ENCODE measurements at regions not wholly inside any gene's neighbourhood (a gene's known extent, or its start where the extent isn't known, plus 50 kb on each side); places are given as distances from the start of the nearest gene placed in this dataset.

DNA sequence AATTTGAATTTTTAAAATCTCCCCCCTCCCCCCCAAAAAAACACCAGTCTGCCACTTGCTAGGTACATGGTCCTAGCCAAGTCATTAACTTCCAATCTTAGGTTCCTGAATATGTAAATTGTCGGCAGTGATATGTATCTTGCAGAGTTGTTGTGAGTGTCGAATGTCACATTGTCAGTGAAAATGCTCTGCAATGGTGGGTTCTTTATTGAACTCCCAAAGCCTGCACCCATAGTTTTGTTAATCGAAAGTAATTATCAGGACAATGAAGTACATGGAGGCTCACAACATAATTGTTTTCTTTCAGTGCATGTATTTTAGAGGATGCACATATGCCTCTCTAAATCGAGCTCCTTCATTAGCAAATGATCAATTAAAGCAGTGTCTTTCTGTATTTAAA is 185.6 kb upstream of the S100G start:
- ATAC-seq (replicated peaks in 1 of 4): no peak
- WGBS (ENCODE audit: insufficient coverage): no CpG with 5 or more reads among the region's 4 CpGs
- CTCF ChIA-PET: interaction anchor here in 1 of 2 donors (1.0 kb wide), 1 partner anchor 28 kb away, joined by 4 read pairs; no protein-coding TSS in a partner anchor

DNA sequence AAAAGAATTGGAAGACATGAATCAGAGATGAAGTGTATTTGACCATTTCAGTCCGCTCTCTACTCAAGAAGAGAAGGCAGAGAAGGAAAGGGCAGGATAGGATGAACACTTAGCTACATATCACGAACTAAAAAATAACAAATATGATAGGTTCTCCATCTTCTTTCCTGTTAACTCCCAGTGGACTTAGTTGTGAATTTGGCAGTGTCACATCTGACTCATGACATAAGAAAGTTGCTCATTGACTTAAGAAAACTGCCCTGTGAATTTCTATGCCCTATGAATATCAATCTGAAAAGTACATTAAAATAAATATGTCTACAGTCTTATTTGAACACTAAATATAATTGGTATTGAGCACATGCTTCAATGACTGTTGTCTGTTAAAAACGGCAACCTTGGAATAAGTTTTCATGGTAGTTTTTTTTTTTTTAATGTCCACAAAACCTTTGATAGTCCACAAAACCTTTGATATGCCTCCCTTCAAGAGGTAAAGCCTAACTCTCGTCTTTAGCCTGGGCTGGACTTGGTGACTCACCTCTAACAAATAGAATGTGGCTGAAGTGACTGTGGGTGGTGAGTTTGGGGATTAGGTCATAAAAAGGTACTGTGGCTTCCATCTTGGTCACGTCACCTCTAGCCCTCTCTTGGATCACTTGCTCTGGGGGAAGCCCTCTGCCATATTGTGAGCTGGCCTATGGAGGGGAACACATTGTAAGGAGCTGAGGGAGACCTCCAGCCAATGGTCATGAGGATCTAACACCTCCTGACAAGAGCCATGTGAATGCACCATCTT is 184.7 kb upstream of the S100G start:
- Histone ChIP-seq H3K27ac (ENCODE audit: low read length) (no peak overlapping the region), H3K9me3 (no peaks in the 10 kb centered on the region), H3K27me3 (replicated peaks in 1 of 2; ENCODE audit: control insufficient read depth in 2 of 2, extremely low read depth in 1 of 2, insufficient read depth in 2 of 2, low read length in 1 of 2) (peaks cover 0 to 2% of the 10 kb centered on the region in 2 experiments), H3K4me1 (ENCODE audit: control insufficient read depth in 1 of 2, extremely low read depth in 1 of 2, insufficient read depth in 2 of 2, low read length in 2 of 2) (no peaks in the 10 kb centered on the region), H3K4me3 (ENCODE audit: control insufficient read depth in 1 of 2, extremely low read depth in 1 of 2, low read length in 1 of 2) (no peak overlapping the region), H3K36me3 (ENCODE audit: control insufficient read depth in 2 of 2, extremely low read depth in 1 of 2, insufficient read depth in 1 of 2, low read length in 1 of 2) (no peaks in the 10 kb centered on the region)
- Mint-ChIP-seq H3K4me3 (no peak overlapping the region), H3K27ac (no peak overlapping the region), H3K9me3 (no peaks in the 10 kb centered on the region), H3K4me1 (no peaks in the 10 kb centered on the region), H3K27me3 (peaks cover 0 to 22% of the 10 kb centered on the region in 2 donors), H3K36me3 (no peaks in the 10 kb centered on the region)
- WGBS (ENCODE audit: insufficient coverage): no CpG with 5 or more reads among the region's 5 CpGs
- ATAC-seq (replicated peaks in 1 of 4) (no peak), DNase-seq (no peak)
- POLR2A ChIA-PET: no interaction called here
- CTCF ChIA-PET: interaction anchor here in 1 of 2 donors (1.0 kb wide), 1 partner anchor 29 kb away, joined by 4 read pairs; no protein-coding TSS in a partner anchor

More for the DNA sequence above, 185.6 kb upstream of the S100G start:
- Histone ChIP-seq H3K27me3 (replicated peaks in 1 of 2; ENCODE audit: control insufficient read depth in 2 of 2, extremely low read depth in 1 of 2, insufficient read depth in 2 of 2, low read length in 1 of 2) (no peaks in the 10 kb centered on the region), H3K4me3 (ENCODE audit: control insufficient read depth in 1 of 2, extremely low read depth in 1 of 2, low read length in 1 of 2) (no peak overlapping the region), H3K36me3 (ENCODE audit: control insufficient read depth in 2 of 2, extremely low read depth in 1 of 2, insufficient read depth in 1 of 2, low read length in 1 of 2) (no peaks in the 10 kb centered on the region), H3K27ac (ENCODE audit: low read length) (no peak overlapping the region), H3K4me1 (ENCODE audit: control insufficient read depth in 1 of 2, extremely low read depth in 1 of 2, insufficient read depth in 2 of 2, low read length in 2 of 2) (no peaks in the 10 kb centered on the region), H3K9me3 (no peaks in the 10 kb centered on the region)
- no peak for DNase-seq
- Mint-ChIP-seq H3K4me1 (no peaks in the 10 kb centered on the region), H3K36me3 (no peaks in the 10 kb centered on the region), H3K27ac (no peak overlapping the region), H3K27me3 (peaks cover 0 to 22% of the 10 kb centered on the region in 2 donors), H3K4me3 (no peak overlapping the region), H3K9me3 (no peaks in the 10 kb centered on the region)
- POLR2A ChIA-PET: interaction anchor here in 1 of 2 donors (0.6 kb wide), 1 partner anchor 16 kb away, joined by 3 read pairs; no protein-coding TSS in a partner anchor

- H3K27ac ChIP-seq (ENCODE audit: low read length): no peak overlapping the region
- no peaks in the 10 kb centered on the region for H3K36me3 Mint-ChIP-seq
- no peaks in the 10 kb centered on the region for H3K4me1 ChIP-seq (ENCODE audit: control insufficient read depth in 1 of 2, extremely low read depth in 1 of 2, insufficient read depth in 2 of 2, low read length in 2 of 2)
- peaks cover 0 to 2% of the 10 kb centered on the region in 2 experiments for H3K27me3 ChIP-seq (replicated peaks in 1 of 2; ENCODE audit: control insufficient read depth in 2 of 2, extremely low read depth in 1 of 2, insufficient read depth in 2 of 2, low read length in 1 of 2)
- H3K27ac Mint-ChIP-seq: no peak overlapping the region
- no peaks in the 10 kb centered on the region for H3K9me3 Mint-ChIP-seq
- ChIA-PET POLR2A (no interaction called here), CTCF (no interaction called here)
- peaks cover 0 to 5% (median 3%) of the 10 kb centered on the region in 3 donors for H3K4me1 Mint-ChIP-seq
- H3K36me3 ChIP-seq (ENCODE audit: control insufficient read depth in 2 of 2, extremely low read depth in 1 of 2, insufficient read depth in 1 of 2, low read length in 1 of 2): no peaks in the 10 kb centered on the region
- no peak for DNase-seq
- no peaks in the 10 kb centered on the region for H3K9me3 ChIP-seq
- no peak overlapping the region for H3K4me3 Mint-ChIP-seq
- WGBS (ENCODE audit: insufficient coverage): 80% methylated on average over 1 of the region's 7 CpGs
- H3K4me3 ChIP-seq (ENCODE audit: control insufficient read depth in 1 of 2, extremely low read depth in 1 of 2, low read length in 1 of 2): no peak overlapping the region
- no peak for ATAC-seq (replicated peaks in 1 of 4)
- H3K27me3 Mint-ChIP-seq: peaks cover 0 to 16% of the 10 kb centered on the region in 2 donors
These were observed 183.1 kb upstream of the S100G start for GRCh38 chrX:16466640-16467432.

DNA sequence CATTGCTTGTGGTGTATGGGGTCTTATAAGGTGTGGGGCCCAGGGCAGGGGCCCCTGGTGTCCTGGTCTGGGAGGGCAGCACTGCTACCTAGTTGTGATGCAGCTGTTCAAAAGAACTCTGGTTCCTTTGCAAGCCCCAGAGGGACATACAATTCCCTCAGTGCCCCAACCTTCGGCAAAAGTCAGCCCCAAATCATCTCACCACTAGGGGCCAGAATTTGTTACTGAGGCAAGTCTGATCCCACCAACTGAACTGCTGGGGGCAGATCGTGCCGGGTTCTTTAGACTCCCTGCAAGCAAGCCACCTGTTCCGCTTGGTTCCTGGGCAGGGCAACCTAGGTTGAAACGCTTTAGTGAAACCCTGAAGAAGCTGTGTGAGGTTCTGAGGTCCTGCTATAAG is 180.1 kb upstream of the S100G start:
- WGBS (ENCODE audit: insufficient coverage): no CpG with 5 or more reads among the region's 5 CpGs
- Mint-ChIP-seq H3K27me3 (peaks cover 0 to 20% of the 10 kb centered on the region in 2 donors), H3K4me1 (peaks cover 0 to 13% (median 4%) of the 10 kb centered on the region in 3 donors), H3K4me3 (no peak overlapping the region), H3K9me3 (no peaks in the 10 kb centered on the region), H3K36me3 (no peaks in the 10 kb centered on the region), H3K27ac (no peak overlapping the region)
- Histone ChIP-seq H3K4me3 (ENCODE audit: control insufficient read depth in 1 of 2, extremely low read depth in 1 of 2, low read length in 1 of 2) (no peak overlapping the region), H3K36me3 (ENCODE audit: control insufficient read depth in 2 of 2, extremely low read depth in 1 of 2, insufficient read depth in 1 of 2, low read length in 1 of 2) (no peaks in the 10 kb centered on the region), H3K9me3 (no peaks in the 10 kb centered on the region), H3K27me3 (replicated peaks in 1 of 2; ENCODE audit: control insufficient read depth in 2 of 2, extremely low read depth in 1 of 2, insufficient read depth in 2 of 2, low read length in 1 of 2) (peaks cover 0 to 2% of the 10 kb centered on the region in 2 experiments), H3K27ac (ENCODE audit: low read length) (no peak overlapping the region), H3K4me1 (ENCODE audit: control insufficient read depth in 1 of 2, extremely low read depth in 1 of 2, insufficient read depth in 2 of 2, low read length in 2 of 2) (no peaks in the 10 kb centered on the region)
- no peak for ATAC-seq (replicated peaks in 1 of 4)
- ChIA-PET CTCF (interaction anchor here in 1 of 2 donors (0.6 to 0.7 kb wide), 2 partner anchors 29 to 34 kb away, joined by 3 to 6 read pairs; no protein-coding TSS in a partner anchor), POLR2A (interaction anchor here in 1 of 2 donors (0.7 kb wide), 1 partner anchor 90 kb away, joined by 14 read pairs; no protein-coding TSS in a partner anchor)
- no peak for DNase-seq

DNA sequence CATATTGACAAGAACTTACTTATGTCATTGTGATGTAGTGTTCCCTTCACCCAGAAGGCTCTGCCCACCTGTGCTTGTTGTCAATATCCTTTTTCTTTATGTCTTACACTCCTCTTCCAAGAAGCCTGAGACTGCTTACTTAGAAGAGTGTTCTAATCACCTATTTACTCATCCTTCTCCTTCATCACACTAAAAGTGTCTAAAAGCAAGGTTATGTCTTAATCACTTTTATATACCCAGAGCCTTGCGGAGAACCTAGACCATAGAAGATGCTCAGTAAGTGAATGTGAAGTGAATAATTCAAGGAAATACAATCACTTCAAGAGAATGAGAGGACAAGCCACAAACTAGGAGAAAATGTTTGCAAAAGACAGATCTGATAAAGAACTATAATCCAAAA is 177.6 kb upstream of the S100G start:
- ATAC-seq (replicated peaks in 1 of 4): no peak
- no peak for DNase-seq
- Histone ChIP-seq H3K27me3 (replicated peaks in 1 of 2; ENCODE audit: control insufficient read depth in 2 of 2, extremely low read depth in 1 of 2, insufficient read depth in 2 of 2, low read length in 1 of 2) (peaks cover 0 to 2% of the 10 kb centered on the region in 2 experiments), H3K36me3 (ENCODE audit: control insufficient read depth in 2 of 2, extremely low read depth in 1 of 2, insufficient read depth in 1 of 2, low read length in 1 of 2) (no peaks in the 10 kb centered on the region), H3K4me3 (ENCODE audit: control insufficient read depth in 1 of 2, extremely low read depth in 1 of 2, low read length in 1 of 2) (no peak overlapping the region), H3K9me3 (no peaks in the 10 kb centered on the region), H3K27ac (ENCODE audit: low read length) (no peak overlapping the region), H3K4me1 (ENCODE audit: control insufficient read depth in 1 of 2, extremely low read depth in 1 of 2, insufficient read depth in 2 of 2, low read length in 2 of 2) (no peaks in the 10 kb centered on the region)
- peaks cover 0 to 11% of the 10 kb centered on the region in 2 donors for H3K27me3 Mint-ChIP-seq
- peaks cover 0 to 13% (median 4%) of the 10 kb centered on the region in 3 donors for H3K4me1 Mint-ChIP-seq
- H3K4me3 Mint-ChIP-seq: no peak overlapping the region
- H3K9me3 Mint-ChIP-seq: no peaks in the 10 kb centered on the region
- no peaks in the 10 kb centered on the region for H3K36me3 Mint-ChIP-seq
- CTCF ChIA-PET: interaction anchor here in 1 of 2 donors (1.3 kb wide), 1 partner anchor 27 kb away, joined by 3 read pairs; no protein-coding TSS in a partner anchor
- WGBS (ENCODE audit: insufficient coverage): no CpG with 5 or more reads among the region's 1 CpG
- no peak overlapping the region for H3K27ac Mint-ChIP-seq
- POLR2A ChIA-PET: interaction anchor here in 1 of 2 donors (0.6 kb wide), 1 partner anchor 234 kb away, joined by 3 read pairs; no protein-coding TSS in a partner anchor

- Mint-ChIP-seq H3K4me1 (peaks cover 6 to 19% (median 8%) of the 10 kb centered on the region in 3 donors), H3K4me3 (no peak overlapping the region), H3K36me3 (no peaks in the 10 kb centered on the region), H3K27me3 (peaks cover 0 to 6% of the 10 kb centered on the region in 2 donors), H3K27ac (no peak overlapping the region), H3K9me3 (no peaks in the 10 kb centered on the region)
- DNase-seq (no peak), ATAC-seq (replicated peaks in 1 of 4) (no peak)
- POLR2A ChIA-PET: no interaction called here
- H3K27ac ChIP-seq (ENCODE audit: low read length): no peak overlapping the region
- no peaks in the 10 kb centered on the region for H3K4me1 ChIP-seq (ENCODE audit: control insufficient read depth in 1 of 2, extremely low read depth in 1 of 2, insufficient read depth in 2 of 2, low read length in 2 of 2)
- CTCF ChIA-PET: no interaction called here
- H3K4me3 ChIP-seq (ENCODE audit: control insufficient read depth in 1 of 2, extremely low read depth in 1 of 2, low read length in 1 of 2): no peak overlapping the region
- peaks cover 0 to 2% of the 10 kb centered on the region in 2 experiments for H3K27me3 ChIP-seq (replicated peaks in 1 of 2; ENCODE audit: control insufficient read depth in 2 of 2, extremely low read depth in 1 of 2, insufficient read depth in 2 of 2, low read length in 1 of 2)
- WGBS (ENCODE audit: insufficient coverage): 100% methylated on average over 3 of the region's 4 CpGs
- no peaks in the 10 kb centered on the region for H3K36me3 ChIP-seq (ENCODE audit: control insufficient read depth in 2 of 2, extremely low read depth in 1 of 2, insufficient read depth in 1 of 2, low read length in 1 of 2)
- no peaks in the 10 kb centered on the region for H3K9me3 ChIP-seq
These were observed 175.4 kb upstream of the S100G start for GRCh38 chrX:16474511-16474910.
